ENCODE measurements at regions not wholly inside any gene's neighbourhood (a gene's known extent, or its start where the extent isn't known, plus 50 kb on each side); places are given as distances from the start of the nearest gene placed in this dataset.
A peak's percentile ranks its signal among the peaks of the same experiment; 100 is the strongest.
"Not testable (repeated sequence)": the region's sequence is repeated elsewhere in the genome, so short reads cannot be mapped to it uniquely, and the experiment has no call there.

GRCh38 chr9:75811692-75812091 is 78.8 kb upstream of the PCSK5 start:
- no peak for TF ChIP-seq CTCF (conservative IDR thresholded peaks at IDR 0.05; ENCODE audit: low read depth, low read length)
- no peak overlapping the region for H3K4me3 ChIP-seq (ENCODE audit: low read depth, low read length)
- no peak for DNase-seq (ENCODE audit: low read depth)

GRCh38 chr9:75812141-75812540 is 78.3 kb upstream of the PCSK5 start:
- no peak overlapping the region for H3K4me3 ChIP-seq (ENCODE audit: low read depth, low read length)
- DNase-seq (ENCODE audit: low read depth), result peak; percentile 22
- TF ChIP-seq CTCF (conservative IDR thresholded peaks at IDR 0.05; ENCODE audit: low read depth, low read length), result no peak

- DNase-seq (ENCODE audit: low read depth), result peak; percentile 35
- TF ChIP-seq CTCF (conservative IDR thresholded peaks at IDR 0.05; ENCODE audit: low read depth, low read length), result no peak
- no peak overlapping the region for H3K4me3 ChIP-seq (ENCODE audit: low read depth, low read length)
Observed at GRCh38 chr9:75814667-75815066, 75.8 kb upstream of the PCSK5 start.

GRCh38 chr9:75820471-75821115 is 69.9 kb upstream of the PCSK5 start:
- H3K4me3 ChIP-seq (ENCODE audit: low read depth, low read length); DNase-seq (ENCODE audit: low read depth): not testable (repeated sequence)

GRCh38 chr9:75823151-75823550 is 67.3 kb upstream of the PCSK5 start:
- H3K4me3 ChIP-seq (ENCODE audit: low read depth, low read length), result no peak overlapping the region
- TF ChIP-seq CTCF (conservative IDR thresholded peaks at IDR 0.05; ENCODE audit: low read depth, low read length), result no peak
- DNase-seq (ENCODE audit: low read depth), result no peak

GRCh38 chr9:75824816-75825568 is 65.5 kb upstream of the PCSK5 start:
- no peak overlapping the region for H3K4me3 ChIP-seq (ENCODE audit: low read depth, low read length)
- DNase-seq (ENCODE audit: low read depth), result no peak
- no peak for TF ChIP-seq CTCF (conservative IDR thresholded peaks at IDR 0.05; ENCODE audit: low read depth, low read length)

- TF ChIP-seq CTCF (conservative IDR thresholded peaks at IDR 0.05; ENCODE audit: low read depth, low read length), result no peak
- no peak for DNase-seq (ENCODE audit: low read depth)
- H3K4me3 ChIP-seq (ENCODE audit: low read depth, low read length), result no peak overlapping the region
Observed at GRCh38 chr9:75826314-75826713, 64.2 kb upstream of the PCSK5 start.
